Stomach (tissue), 8 donors: ENCODE measurements at regions not wholly inside any gene's neighbourhood (a gene's known extent, or its start where the extent isn't known, plus 50 kb on each side); places are given as distances from the start of the nearest gene placed in this dataset.

Experiments used
- DNase-seq, 2 donors: peaks; one replicate each; pipeline versions ENCODE4 v3.0.0 to v3.0.0-alpha.2; 2013 to 2019
- H3K27ac ChIP-seq, 5 donors: fragments of 200-600 bp in 4 of 5; sonication (generic) in 4 of 5; one replicate each; pipeline ENCODE4 v1.5.1; 2013 to 2019; ENCODE audit warnings: mild to moderate bottlenecking in 1 of 5, moderate library complexity in 1 of 5
- H3K27me3 ChIP-seq, 3 donors: fragments of 200-600 bp; sonication (generic); one replicate each; pipeline ENCODE4 v1.5.1; 2017 to 2019; ENCODE audit warnings: mixed run types in 1 of 3
- H3K36me3 ChIP-seq, 4 donors: fragments of 200-600 bp; sonication (generic); 1 replicate in 3 of 4; 2 replicates in 1 of 4; pipeline ENCODE4 v1.5.1; 2016 to 2019
- H3K4me1 ChIP-seq, 4 donors: fragments of 200-600 bp; sonication (generic); one replicate each; pipeline ENCODE4 v1.5.1; 2016 to 2019
- H3K4me3 ChIP-seq, 4 donors: fragments of 200-600 bp; sonication (generic) in 3 of 4; one replicate each; pipeline ENCODE4 v1.5.1; 2016 to 2019; ENCODE audit warnings: mild to moderate bottlenecking in 1 of 4
- H3K9me3 ChIP-seq, 4 donors: fragments of 200-600 bp; sonication (generic); one replicate each; pipeline ENCODE4 v1.5.1; 2016 to 2019
- EP300 ChIP-seq: sonication (generic); formaldehyde crosslinking; IDR thresholded peaks from one replicate; pipeline ENCODE4 v1.6.1; 2017; ENCODE audit warnings: antibody characterized with exemption
- POLR2A ChIP-seq, 4 donors: fragments of 450-650 bp; IDR thresholded peaks; one replicate each; pipeline ENCODE4 v1.6.1; 2016; ENCODE audit warnings: antibody characterized with exemption in 4 of 4, control low read depth in 2 of 4, mild to moderate bottlenecking in 1 of 4, moderate library complexity in 1 of 4
- POLR2AphosphoS5 ChIP-seq, 3 donors: sonication (generic); formaldehyde crosslinking; IDR thresholded peaks; one replicate each; pipeline ENCODE4 v1.6.1; 2016; ENCODE audit warnings: antibody characterized with exemption in 3 of 3
- WGBS, 5 donors: extraction: QIAGEN DNeasy Blood & Tissue Kit in 3 of 5; methylation state at CpG; one replicate each; pipeline versions ENCODE4 v1.1.5 to v1.1.7; 2013 to 2018; 5-methylcytosine and 5-hydroxymethylcytosine counted together
- intact Hi-C: fragments of 100-400 bp; cut with DNase I; formaldehyde crosslinking; loops from one replicate; pipeline ENCODE4 v1.15.1; 2023; ENCODE audit warnings: low total_unique reads
- TF ChIP-seq, protein P1 (sequence below), 7 experiments: fragments of 450-650 bp in 4 of 7; fragments of 200-600 bp in 3 of 7; sonication (generic) in 3 of 7; IDR thresholded peaks; one replicate each; pipeline ENCODE4 v1.5.1; 2016 to 2019; ENCODE audit warnings: antibody characterized with exemption in 7 of 7, control low read depth in 2 of 7, mild to moderate bottlenecking in 1 of 7
- donor health status: healthy with polysubstance abuse.
- donor health status: Bipolar disorder and iron deficiency.
- donor health status: healthy.

DNA sequence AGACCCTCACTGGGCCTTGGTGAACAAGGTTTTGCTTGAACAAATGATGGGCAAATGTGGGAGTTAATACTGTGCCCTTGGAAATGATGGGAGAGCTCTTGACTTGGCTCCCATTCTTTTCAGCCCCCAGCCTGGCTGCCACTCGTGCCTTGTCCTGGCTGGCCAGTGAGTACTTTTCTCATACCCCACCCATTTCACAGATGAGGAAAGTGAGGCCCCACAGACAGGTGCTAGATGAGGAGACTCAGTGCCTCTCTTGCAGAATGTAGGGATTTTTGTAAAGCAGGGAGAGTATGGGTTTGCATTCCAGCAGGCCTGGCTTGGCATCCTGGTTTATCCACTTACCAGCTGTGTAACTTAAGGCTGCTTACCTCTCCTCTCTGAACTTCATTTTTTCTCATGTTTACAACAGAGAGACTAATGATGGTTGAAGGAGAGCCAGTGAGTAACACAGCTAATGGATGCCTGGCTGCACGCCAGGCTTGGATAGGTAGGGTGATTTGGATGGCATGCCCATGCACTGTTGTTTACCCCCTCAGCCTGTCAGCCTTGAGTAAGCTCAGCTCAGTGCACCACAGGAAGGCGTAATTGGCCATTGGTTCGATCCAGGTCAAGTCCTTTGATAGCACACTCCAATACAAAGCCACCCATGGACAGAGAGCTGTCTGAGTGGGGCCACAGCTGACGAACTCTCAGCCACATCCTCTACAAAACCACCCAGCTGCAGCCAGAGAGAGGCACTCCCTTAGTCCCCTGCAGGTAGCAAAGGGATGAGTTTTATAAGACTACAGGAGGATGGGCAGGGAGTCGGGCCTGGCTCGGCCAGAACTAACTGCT is 436.8 kb downstream of the RPS24 start:
- Histone ChIP-seq H3K4me1 (peaks cover 0 to 27% (median 13%) of the 10 kb centered on the region in 4 donors), H3K36me3 (no peaks in the 10 kb centered on the region), H3K4me3 (no peak overlapping the region), H3K27me3 (no peaks in the 10 kb centered on the region), H3K27ac (peak overlapping the region in 3 of 5 donors; percentile 29 to 66 (median 66)), H3K9me3 (no peaks in the 10 kb centered on the region)
- WGBS, 5 donors = 66 to 81% (median 76%) methylated on average over 7 of the region's 7 CpGs
- peak in 1 of 2 donors; percentile 49 for DNase-seq
- intact Hi-C loops = no loop called here
- TF ChIP-seq EP300 (no peak), POLR2A (IDR thresholded peaks at IDR 0.05) (no peak), POLR2AphosphoS5 (IDR thresholded peaks at IDR 0.05) (peak in 2 of 3 donors; percentile 41 to 60)
- TF ChIP-seq, protein P1, sequence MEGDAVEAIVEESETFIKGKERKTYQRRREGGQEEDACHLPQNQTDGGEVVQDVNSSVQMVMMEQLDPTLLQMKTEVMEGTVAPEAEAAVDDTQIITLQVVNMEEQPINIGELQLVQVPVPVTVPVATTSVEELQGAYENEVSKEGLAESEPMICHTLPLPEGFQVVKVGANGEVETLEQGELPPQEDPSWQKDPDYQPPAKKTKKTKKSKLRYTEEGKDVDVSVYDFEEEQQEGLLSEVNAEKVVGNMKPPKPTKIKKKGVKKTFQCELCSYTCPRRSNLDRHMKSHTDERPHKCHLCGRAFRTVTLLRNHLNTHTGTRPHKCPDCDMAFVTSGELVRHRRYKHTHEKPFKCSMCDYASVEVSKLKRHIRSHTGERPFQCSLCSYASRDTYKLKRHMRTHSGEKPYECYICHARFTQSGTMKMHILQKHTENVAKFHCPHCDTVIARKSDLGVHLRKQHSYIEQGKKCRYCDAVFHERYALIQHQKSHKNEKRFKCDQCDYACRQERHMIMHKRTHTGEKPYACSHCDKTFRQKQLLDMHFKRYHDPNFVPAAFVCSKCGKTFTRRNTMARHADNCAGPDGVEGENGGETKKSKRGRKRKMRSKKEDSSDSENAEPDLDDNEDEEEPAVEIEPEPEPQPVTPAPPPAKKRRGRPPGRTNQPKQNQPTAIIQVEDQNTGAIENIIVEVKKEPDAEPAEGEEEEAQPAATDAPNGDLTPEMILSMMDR (IDR thresholded peaks at IDR 0.05) = no peak

DNA sequence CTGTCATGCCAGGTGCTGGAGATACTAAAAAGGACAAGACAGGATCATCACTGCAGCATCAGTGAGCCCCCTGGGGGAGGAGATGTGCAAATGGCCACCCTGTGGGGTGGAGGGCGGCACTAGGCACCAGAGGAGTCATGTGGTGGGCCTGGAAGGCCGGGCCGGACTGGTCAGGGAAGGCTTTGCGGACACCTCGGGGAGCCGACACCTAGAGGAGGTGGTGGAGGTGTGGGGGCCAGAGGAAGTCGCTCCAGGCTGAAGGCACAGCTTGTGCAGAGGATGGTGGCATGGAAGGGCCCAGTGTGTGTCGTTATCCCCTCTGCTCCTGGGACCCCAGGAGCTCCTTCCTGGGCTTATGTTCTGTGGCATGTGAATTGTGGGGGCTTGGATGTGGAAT is 437.7 kb downstream of the RPS24 start:
- 82 to 88% (median 85%) methylated on average over 8 of the region's 8 CpGs for whole genome bisulfite sequencing, 5 donors
- DNase-seq = no peak
- peaks cover 0 to 27% (median 13%) of the 10 kb centered on the region in 4 donors for H3K4me1 ChIP-seq
- peak overlapping the region in 3 of 5 donors; percentile 29 to 66 (median 66) for H3K27ac ChIP-seq
- H3K4me3 ChIP-seq = no peak overlapping the region
- intact Hi-C loops = no loop called here
- no peaks in the 10 kb centered on the region for H3K27me3 ChIP-seq
- TF ChIP-seq EP300 (no peak), POLR2AphosphoS5 (IDR thresholded peaks at IDR 0.05) (no peak)
- TF ChIP-seq, protein P1 (IDR thresholded peaks at IDR 0.05) = no peak
- no peaks in the 10 kb centered on the region for H3K9me3 ChIP-seq
- no peaks in the 10 kb centered on the region for H3K36me3 ChIP-seq

DNA sequence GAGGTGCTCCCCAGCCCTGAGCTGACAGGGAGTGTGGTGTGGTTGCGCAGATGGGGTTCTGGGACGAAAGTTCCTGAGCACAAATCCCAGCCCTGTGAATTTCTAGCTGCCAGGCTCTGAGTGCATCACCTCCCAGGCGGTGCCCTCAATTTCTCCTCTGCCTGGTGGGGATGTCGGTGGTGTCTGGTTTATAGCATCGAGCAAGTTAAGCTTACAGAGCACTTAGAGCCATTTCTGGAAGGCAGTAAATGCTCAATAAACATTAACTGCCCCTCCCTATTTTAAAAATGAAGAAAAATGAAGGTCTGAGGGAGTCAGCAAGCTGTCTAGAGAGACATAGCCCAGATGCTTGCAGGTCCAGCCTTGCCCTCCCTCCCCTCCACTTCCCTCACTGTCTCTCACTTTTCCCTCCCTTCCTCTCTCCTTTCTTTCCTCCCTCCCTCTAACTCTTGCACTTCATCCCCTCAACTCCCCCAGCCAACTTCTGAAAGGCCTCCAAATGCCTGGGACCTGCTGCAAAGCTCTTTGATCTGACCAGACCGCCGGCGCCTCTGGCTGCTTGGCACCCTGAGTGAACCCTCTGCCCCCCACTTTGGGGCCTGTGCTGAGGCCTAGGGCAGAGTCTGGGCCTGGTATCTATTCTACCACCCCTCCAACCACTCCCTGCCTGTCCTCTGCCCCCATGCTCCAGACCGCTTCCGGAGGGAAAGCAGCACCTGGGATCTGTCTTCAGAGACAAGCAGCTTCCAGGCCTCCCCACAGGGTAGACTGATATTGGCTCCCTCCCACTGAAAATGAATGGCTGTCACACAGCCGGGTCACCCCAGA is 438.3 kb downstream of the RPS24 start:
- peak in 1 of 2 donors; percentile 87 for DNase-seq
- H3K36me3 ChIP-seq = no peaks in the 10 kb centered on the region
- intact Hi-C loops = no loop called here
- no peaks in the 10 kb centered on the region for H3K27me3 ChIP-seq
- no peaks in the 10 kb centered on the region for H3K9me3 ChIP-seq
- 69 to 85% (median 77%) methylated on average over 11 of the region's 11 CpGs for WGBS, 5 donors
- H3K27ac ChIP-seq = peak overlapping the region in 3 of 5 donors; percentile 63 to 66 (median 66)
- no peak for TF ChIP-seq POLR2A (IDR thresholded peaks at IDR 0.05)
- TF ChIP-seq, protein P1 (IDR thresholded peaks at IDR 0.05) = no peak
- peak; percentile 16 to 41 (median 24) for TF ChIP-seq POLR2AphosphoS5 (IDR thresholded peaks at IDR 0.05)
- no peak overlapping the region for H3K4me3 ChIP-seq
- peaks cover 0 to 27% (median 13%) of the 10 kb centered on the region in 4 donors for H3K4me1 ChIP-seq

- H3K4me1 ChIP-seq = peaks cover 0 to 27% (median 13%) of the 10 kb centered on the region in 4 donors
- TF ChIP-seq POLR2AphosphoS5 (IDR thresholded peaks at IDR 0.05) (no peak), EP300 (no peak), POLR2A (IDR thresholded peaks at IDR 0.05) (no peak)
- TF ChIP-seq, protein P1 (IDR thresholded peaks at IDR 0.05) = no peak
- no peak overlapping the region for H3K4me3 ChIP-seq
- peak overlapping the region in 3 of 5 donors; percentile 63 to 66 (median 66) for H3K27ac ChIP-seq
- H3K27me3 ChIP-seq = no peaks in the 10 kb centered on the region
- no peaks in the 10 kb centered on the region for H3K9me3 ChIP-seq
- no peaks in the 10 kb centered on the region for H3K36me3 ChIP-seq
- no peak for DNase-seq
- WGBS, 5 donors = 56 to 72% (median 63%) methylated on average over 7 of the region's 7 CpGs
- intact Hi-C loops = no loop called here
Observed at GRCh38 chr10:78472551-78472890, 438.9 kb downstream of the RPS24 start.
